Glutamatergic neuron (in vitro differentiated cells): ENCODE measurements at regions not wholly inside any gene's neighbourhood (a gene's known extent, or its start where the extent isn't known, plus 50 kb on each side); places are given as distances from the start of the nearest gene placed in this dataset.

Experiments used
- DNase-seq: peaks from one replicate; pipeline ENCODE4 v3.0.0; 2022
- H3K27ac Mint-ChIP-seq: one replicate; pipeline ENCODE4 v1.8.0; 2020; ENCODE audit warnings: mild to moderate bottlenecking, mixed read lengths, inconsistent platforms; ENCODE audit not compliant: unreplicated experiment
- H3K27me3 Mint-ChIP-seq: one replicate; pipeline ENCODE4 v1.8.0; 2020; ENCODE audit warnings: mild to moderate bottlenecking, moderate library complexity, mixed read lengths, inconsistent platforms; ENCODE audit not compliant: unreplicated experiment
- H3K36me3 Mint-ChIP-seq: one replicate; pipeline ENCODE4 v1.8.0; 2020; ENCODE audit warnings: mild to moderate bottlenecking, mixed read lengths, inconsistent platforms; ENCODE audit not compliant: unreplicated experiment
- H3K4me1 Mint-ChIP-seq: one replicate; pipeline ENCODE4 v1.8.0; 2020; ENCODE audit warnings: mild to moderate bottlenecking, low read depth, mixed read lengths, inconsistent platforms; ENCODE audit not compliant: unreplicated experiment
- H3K4me3 Mint-ChIP-seq: one replicate; pipeline ENCODE4 v1.8.0; 2020; ENCODE audit warnings: mild to moderate bottlenecking, mixed read lengths, inconsistent platforms; ENCODE audit not compliant: unreplicated experiment
- H3K9me3 Mint-ChIP-seq: one replicate; pipeline ENCODE4 v1.8.0; 2020; ENCODE audit warnings: mild to moderate bottlenecking, moderate library complexity, mixed read lengths, inconsistent platforms; ENCODE audit not compliant: unreplicated experiment
- CTCF ChIP-seq: fragments of 200-600 bp; sonication (generic); IDR thresholded peaks from one replicate; pipeline ENCODE4 v1.5.0; 2021; ENCODE audit not compliant: partially characterized antibody, unreplicated experiment

- TF ChIP-seq CTCF, result no peak
- H3K27me3 Mint-ChIP-seq, result no peaks in the 10 kb centered on the region
- H3K36me3 Mint-ChIP-seq, result peaks cover 4% of the 10 kb centered on the region
Observed at GRCh38 chr5:98713856-98714255, 59.6 kb upstream of the RGMB start.

GRCh38 chr5:98714710-98715288, 58.7 kb upstream of the RGMB start:
- Mint-ChIP-seq H3K27ac (no peak overlapping the region), H3K9me3 (peaks cover 2% of the 10 kb centered on the region), H3K27me3 (no peaks in the 10 kb centered on the region), H3K36me3 (peaks cover 4% of the 10 kb centered on the region), H3K4me3 (no peak overlapping the region), H3K4me1 (no peaks in the 10 kb centered on the region)
- TF ChIP-seq CTCF, result no peak
- DNase-seq, result no peak

More at GRCh38 chr5:98713856-98714255, 59.6 kb upstream of the RGMB start:
- Mint-ChIP-seq H3K4me1 (no peaks in the 10 kb centered on the region), H3K4me3 (no peak overlapping the region), H3K9me3 (peaks cover 2% of the 10 kb centered on the region), H3K27ac (no peak overlapping the region)
- DNase-seq, result no peak

- H3K36me3 Mint-ChIP-seq, result peaks cover 4% of the 10 kb centered on the region
- no peak overlapping the region for H3K27ac Mint-ChIP-seq
- DNase-seq, result no peak
- no peak overlapping the region for H3K4me3 Mint-ChIP-seq
- H3K9me3 Mint-ChIP-seq, result peaks cover 2% of the 10 kb centered on the region
- H3K4me1 Mint-ChIP-seq, result no peaks in the 10 kb centered on the region
- H3K27me3 Mint-ChIP-seq, result no peaks in the 10 kb centered on the region
- no peak for TF ChIP-seq CTCF
Observed at GRCh38 chr5:98721231-98721928, 52.1 kb upstream of the RGMB start.

- Mint-ChIP-seq H3K9me3 (peaks cover 2% of the 10 kb centered on the region), H3K4me3 (no peak overlapping the region), H3K27me3 (no peaks in the 10 kb centered on the region), H3K4me1 (no peaks in the 10 kb centered on the region), H3K36me3 (peaks cover 4% of the 10 kb centered on the region), H3K27ac (no peak overlapping the region)
- no peak for DNase-seq
- TF ChIP-seq CTCF, result no peak
Observed at GRCh38 chr5:98722188-98722587, 51.3 kb upstream of the RGMB start.

- Mint-ChIP-seq H3K4me1 (no peaks in the 10 kb centered on the region), H3K27ac (no peak overlapping the region), H3K4me3 (no peak overlapping the region), H3K9me3 (peaks cover 2% of the 10 kb centered on the region), H3K27me3 (no peaks in the 10 kb centered on the region), H3K36me3 (peaks cover 4% of the 10 kb centered on the region)
- TF ChIP-seq CTCF, result no peak
- DNase-seq, result no peak
Observed at GRCh38 chr5:98723061-98723460, 50.4 kb upstream of the RGMB start.
